Anterior cingulate cortex (tissue), 58 donors: ENCODE measurements at regions not wholly inside any gene's neighbourhood (a gene's known extent, or its start where the extent isn't known, plus 50 kb on each side); places are given as distances from the start of the nearest gene placed in this dataset.
"Not testable (repeated sequence)": the region's sequence is repeated elsewhere in the genome, so short reads cannot be mapped to it uniquely, and the experiment has no call there.

Source experiments
- DNase-seq, 58 donors: peaks; one replicate each; lab custom pipeline; 2025; lab: John Stamatoyannopoulos, UW

DNA sequence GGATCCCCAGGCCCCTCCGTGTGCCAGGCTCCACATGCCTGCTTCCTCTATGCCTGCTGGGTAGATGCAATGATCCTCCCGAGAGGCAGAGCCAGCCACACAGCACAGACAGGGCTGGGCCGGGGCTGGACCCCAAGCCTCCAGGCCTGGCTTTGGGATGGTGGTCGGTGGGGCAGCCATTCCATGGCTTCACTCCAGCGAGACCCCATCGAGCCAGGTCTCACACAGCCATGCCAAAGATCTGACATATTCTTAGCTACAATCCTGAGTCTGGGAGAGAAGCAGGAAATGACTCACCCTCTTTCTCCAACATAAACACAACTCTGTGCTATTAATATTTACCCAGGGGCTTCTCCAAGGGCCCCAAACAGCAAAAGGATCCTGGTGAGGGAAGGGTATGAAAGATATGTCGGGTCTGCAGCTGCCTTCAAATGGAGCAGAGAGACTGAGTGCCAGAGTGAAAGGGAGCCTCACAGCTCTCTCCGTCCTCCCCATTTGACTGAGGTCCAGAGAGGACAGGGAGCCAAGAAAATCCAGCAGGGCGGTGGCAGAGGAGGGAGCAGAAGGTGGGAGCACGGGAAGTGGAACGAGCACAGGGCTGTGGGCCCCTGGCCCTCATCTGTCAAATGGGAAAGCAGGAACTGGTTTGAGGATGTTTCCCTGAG lies 639.5 kb downstream of the MATN1 start:
- DNase-seq, result peak in 3 of 58 donors; percentile 5 to 44 (median 39)

DNA sequence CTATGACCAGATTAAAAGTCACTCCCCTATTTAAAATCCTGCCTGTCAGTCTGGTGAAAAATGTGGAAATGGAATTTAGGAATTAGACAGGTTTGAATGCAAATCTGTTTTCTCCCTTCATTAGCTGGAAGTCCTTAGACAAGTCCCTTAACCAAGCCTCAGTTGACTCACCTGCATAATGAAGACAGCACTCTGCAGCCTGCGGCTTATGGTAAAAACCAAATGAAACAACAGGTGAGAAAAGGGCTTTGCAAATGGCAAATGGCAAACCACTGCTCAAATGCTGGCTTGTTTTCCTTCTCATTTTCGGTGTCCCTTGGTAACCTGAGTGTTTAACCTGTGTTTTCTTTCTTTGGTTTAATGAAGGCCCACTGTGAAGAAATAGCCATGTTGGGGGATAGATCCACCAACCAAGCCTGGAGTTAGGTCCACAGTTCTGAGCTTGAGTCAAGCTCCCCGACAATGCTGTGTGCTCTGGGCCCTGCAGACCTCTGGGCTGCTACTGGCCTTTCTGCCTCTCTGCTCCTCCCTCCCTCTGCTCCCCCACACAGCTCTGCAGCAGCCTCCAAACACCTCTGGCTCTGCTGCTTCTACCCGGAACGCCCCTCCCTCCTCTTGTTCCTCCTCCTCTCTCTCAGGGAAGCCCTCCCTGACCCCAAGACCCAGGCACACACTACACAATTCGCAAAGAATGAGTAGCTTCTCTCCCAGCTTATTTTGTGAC lies 641.8 kb downstream of the MATN1 start:
- no peak for DNase-seq

DNA sequence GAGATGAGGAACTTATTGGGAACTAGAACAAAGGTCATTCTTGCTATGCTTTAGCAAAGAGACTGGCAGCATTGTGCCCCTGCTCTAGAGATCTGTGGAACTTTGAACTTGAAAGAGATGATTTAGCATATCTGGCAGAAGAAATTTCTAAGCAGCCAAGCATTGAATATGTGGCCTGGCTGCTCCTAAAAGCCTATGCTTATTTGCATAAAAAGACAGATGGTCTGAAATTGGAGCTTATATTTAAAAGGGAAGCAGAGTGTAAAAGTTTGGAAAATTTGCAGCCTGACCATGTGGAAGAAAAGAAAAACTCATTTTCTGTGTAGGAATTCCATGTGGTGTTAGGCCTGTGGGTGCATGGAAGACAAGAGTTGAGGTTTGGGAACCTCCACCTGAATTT lies 647.5 kb downstream of the MATN1 start:
- DNase-seq, result not testable (repeated sequence)

DNA sequence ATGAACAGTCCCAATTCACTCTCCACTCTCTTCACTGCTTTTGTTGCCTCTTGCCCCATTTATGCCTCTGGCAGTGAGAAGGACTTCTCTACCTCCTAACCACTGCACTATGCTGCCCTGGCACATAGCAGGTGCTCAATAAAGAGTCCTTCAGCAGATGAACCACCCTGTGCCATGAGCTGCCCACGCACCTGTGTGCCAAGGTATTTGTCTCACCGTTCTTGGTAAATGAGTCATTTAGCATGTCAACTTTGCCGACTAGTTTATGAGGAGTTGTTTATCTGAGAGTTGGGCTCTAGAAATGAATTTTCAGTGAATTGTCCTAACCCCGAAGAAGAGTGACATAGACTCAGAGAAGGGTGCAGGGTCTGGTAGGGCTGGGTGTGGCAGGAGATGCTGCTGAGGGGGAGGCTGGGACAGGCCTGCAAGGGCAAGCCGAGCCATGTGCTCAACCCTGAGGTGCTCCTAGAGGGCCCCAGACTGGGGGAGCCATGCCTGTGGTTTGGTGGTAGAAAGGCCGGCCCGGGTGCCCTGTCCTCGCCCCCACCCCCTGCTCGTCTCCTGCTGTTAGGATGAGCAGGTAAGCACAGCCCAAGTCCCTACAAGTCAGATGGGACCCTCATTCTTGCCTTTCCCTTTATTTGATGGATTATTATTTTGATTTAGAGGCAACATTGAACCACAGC lies 654.5 kb downstream of the MATN1 start:
- DNase-seq, result no peak

DNA sequence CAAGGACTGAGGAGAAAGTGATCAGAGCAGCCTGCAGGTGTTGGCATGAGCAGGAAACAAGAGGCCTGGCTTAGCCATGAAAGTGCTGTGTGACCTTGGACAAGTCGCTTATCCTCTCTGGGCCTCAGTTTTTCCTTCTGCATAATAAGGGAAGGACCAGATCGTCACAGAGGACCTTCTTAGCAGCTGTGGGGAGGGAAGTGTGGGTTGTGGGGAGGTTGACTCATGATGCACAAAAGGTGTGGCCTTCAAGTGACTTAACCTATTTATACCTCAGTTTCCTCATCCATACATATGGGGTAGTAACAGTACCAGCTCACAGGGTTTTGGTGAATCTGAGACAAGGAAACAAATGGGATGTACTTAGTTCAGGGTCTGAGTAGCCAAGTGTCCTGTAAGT lies 658.8 kb downstream of the MATN1 start:
- DNase-seq, result no peak

DNA sequence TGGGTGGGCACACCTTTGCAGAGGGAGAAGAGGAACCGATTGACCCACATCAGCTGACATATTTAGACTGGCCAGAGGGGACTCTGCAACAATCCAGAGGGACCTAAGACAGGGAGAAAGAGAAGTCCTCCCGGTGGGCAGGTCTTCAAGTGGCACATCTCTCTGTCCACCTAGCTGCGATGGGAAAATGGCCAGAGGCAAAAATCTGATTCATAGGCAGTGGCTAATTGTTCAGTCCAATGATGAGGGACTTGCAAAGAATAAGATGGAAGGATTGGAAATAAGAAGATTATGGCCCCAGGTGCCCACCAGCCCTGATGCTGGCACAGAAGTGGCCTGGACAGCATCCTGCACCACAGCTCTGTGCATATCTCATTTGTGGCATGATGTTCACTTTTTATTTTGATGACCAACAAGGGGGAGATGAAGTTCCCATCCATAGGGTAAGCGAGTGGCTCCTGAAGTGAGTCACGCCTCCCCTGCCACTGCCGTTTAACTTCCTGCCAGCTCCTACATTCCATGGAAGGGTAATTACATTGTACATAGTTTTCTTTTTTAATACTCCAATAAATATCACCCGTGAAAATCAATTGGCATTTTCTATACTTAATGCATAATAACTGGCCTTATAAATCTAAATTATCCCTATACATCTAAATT lies 659.6 kb downstream of the MATN1 start:
- no peak for DNase-seq

DNA sequence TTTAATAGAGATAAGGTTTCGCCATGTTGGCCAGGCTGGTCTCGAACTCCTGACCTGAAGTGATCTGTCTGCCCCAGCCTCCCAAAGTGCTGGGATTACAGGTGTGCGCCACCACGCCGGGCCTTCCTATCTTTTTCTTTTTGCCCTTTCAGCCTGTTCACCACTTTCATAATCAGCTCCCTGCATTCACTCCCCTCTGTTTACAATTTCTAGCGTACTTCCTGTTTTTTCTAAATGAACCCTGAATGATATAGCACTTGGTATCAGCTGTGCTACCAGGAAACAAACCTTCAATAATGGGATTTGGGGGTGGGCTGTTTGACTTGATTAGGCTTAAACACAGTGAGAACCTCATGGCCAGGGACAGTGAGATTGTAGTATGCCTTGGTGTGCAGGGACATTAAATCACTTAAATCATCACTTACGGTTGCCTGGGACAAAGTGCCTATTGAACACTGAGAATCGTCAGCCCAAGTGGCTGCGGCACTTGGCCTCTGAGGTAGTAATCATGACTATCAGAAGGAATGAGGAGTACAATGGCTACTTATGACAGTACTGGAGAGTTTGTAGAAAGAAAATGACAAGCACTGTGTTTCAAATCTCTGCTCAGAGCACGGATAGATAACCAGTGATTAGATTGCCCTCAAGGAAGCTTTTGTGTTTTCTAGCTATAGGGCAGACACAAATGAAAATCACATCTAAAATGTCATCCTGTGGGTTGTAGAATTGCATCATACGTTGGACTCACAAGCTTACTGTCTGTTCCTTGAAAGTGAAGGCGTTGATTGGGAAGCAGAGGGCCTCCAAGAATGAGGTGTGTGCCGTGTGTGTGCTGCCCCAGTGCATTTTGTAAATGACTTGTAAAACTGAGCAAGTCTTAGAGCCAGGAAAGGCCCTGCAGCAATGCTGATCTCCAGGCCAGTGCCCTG lies 661.8 kb downstream of the MATN1 start:
- DNase-seq, result peak in 3 of 58 donors; percentile 3 to 30 (median 9)

DNA sequence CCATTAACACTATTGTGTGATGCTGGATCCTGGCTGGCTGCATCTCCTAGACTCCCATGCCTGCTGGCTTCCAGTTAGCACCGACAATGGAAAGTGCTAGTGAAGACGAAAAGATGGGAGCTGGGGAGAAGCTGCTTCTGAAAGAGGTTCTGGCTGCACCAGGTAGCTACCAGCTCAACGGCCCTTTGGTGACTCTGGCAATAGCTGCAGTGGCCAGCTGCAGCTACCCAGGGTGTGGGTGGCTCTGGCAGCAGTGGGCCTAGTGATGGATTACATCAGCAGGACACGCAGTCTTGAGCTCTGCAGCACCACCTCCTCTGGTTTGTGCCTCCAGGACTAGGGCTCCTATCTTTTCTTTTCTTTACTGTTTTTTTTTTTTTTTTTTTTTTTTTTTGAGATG lies 662.6 kb downstream of the MATN1 start:
- peak in 20 of 58 donors; percentile 3 to 49 (median 16) for DNase-seq

DNA sequence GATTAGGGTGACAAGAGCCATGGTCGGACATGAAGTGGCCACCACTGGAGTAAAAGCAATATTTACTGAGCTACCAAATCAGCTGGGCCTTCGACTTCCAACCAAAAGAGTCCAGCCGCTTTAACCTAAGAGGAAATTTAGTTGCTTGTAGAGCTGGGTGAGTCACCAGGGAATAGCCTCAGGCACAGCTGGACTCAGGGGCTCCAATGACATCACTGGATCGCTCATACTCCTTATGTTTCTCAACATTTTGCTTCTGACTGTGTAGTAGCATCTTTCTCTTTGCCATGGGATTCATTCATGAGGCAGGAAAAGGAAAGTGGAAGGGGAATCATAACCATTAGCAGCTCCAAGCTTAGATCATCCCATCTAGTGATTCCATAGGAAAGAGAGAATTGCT lies 664.4 kb downstream of the MATN1 start:
- DNase-seq, result no peak

DNA sequence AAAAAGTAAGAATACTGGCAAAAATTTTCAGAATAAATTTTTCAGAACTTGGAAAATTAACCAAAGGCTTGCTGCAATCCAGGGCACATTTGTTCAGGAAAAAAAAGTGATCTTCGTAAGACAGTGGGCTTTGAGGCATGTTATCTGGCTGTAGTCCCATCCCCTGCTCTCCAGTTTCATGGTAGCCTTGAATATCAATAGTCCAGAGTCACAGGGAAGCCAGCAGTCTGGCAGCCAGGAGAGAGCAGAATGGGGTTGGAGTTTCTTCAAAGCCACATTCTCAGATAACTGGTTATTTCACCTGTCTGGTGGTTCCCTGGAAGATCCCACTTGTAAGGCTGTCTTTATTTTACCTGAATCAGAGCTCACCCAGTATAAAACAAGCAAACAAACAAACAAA lies 669.3 kb downstream of the MATN1 start:
- no peak for DNase-seq

DNA sequence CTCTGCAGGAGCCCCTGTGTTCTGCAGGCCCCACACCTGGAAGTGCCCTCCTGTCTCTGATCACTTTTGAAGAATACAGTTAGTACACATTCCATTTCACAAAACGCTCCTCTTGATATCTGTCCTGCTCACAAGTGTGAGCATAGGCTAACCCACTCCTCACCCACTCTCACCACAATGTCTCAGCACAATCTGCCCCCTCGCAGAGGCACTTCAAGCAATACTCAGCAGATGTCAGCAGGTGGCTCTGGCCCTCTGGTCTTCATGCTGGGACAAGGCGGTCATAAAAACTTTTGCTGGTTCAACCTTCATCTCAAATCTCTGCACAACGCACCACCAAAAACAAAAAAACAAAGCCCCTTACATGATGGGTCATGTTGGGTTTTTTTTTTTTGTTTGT lies 671.2 kb downstream of the MATN1 start:
- no peak for DNase-seq

DNA sequence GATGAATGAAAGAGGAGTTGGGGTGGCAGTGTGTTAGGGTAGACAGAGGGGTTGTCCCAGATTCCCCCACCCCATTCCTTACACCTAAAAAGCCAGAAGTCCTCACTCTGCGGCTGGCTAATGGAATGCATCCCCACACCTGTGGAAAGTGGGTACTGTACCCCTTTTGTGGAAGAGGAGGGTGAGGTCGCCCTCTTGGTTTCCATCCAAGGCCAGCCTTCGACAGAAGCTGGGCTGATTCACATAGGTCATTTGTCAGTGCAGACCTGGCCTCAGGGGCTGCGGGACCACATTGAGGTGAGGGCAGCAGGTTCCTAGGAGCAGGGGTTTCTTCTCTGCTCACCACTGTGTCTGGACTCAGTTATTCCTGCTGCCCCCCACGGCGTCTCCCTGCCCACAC lies 671.6 kb downstream of the MATN1 start:
- no peak for DNase-seq

DNA sequence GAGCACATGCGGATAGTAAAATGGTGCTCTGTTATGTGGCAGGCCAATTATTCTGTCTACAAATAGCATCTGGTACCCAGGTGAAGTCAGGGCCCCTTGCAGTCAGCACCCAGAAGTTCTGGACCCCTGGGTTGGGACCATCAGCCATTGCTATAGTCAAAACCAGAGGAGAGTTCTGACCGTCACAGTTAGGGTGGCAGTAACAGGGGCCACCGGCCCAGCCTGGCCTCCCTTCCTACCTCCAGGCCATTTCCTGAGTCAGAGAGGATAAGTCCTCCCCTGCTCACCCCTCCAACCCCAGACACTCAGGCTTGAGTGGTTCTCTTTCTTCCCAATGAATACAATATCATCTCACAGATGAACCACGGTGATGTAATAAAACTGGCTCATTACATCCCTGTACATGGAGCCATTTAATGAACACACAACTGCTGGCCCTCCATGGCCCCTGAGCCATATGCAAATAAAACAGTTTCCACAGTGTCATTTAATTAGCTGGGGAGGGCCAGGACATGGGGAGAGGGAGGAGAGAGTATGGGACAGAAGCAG lies 673.6 kb downstream of the MATN1 start:
- no peak for DNase-seq

DNA sequence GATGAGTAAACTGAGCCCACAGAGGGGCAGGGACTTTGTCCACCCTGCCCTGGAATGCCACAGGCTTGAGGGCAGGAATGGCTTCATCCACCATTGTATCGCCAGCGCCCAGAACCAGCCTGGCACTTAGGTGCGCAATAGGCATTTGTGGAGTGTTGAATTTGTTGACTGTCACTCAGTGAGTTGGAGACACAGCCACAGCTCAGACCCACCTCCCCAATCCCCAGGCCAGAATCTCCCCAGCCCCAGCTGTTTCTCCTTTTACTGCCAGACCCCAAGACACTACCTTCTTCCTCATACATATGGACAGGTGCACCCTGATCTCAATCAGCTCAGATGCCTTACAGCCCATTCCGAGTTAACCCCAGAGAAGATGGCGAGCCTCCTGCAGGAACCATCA lies 674.5 kb downstream of the MATN1 start:
- no peak for DNase-seq

DNA sequence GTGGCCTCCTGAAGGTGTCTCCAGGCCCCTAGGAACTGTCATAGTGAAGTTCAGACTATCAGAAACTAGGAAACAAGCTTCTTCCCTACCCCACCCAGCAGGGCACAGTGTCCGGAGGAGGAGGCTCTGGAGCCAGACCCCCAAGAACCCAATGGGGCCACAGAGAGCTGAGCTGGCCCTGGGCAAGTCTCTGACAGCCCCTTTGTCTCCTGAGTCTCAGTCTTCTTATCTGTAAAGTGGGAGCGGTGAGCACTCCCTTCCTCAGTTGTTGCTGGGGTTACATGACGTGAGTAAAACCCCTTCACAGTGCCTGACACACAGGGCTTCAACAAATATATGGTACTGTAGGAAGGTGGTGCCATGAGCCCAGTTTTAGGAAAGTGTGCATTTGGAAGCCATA lies 675.8 kb downstream of the MATN1 start:
- no peak for DNase-seq

DNA sequence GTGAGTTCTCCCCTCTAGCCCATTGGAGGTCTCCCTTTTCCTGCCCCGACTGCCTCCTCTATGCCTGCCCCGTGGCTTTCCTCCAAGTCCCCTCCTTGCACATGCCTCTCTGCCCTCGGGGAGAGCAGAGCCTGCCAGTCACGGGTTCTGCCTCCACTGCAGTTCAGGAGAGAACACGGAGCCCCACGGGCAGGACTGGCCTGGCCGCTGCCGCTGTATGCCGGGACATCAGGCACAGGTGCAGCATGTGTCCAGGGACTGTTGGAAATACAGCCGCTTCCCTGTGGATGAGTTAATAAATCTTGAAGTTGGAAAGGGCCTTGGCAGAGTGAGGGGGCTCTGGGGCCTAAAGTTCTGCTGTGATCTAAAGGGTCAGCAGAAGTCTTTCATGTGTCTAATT lies 676.6 kb downstream of the MATN1 start:
- no peak for DNase-seq

DNA sequence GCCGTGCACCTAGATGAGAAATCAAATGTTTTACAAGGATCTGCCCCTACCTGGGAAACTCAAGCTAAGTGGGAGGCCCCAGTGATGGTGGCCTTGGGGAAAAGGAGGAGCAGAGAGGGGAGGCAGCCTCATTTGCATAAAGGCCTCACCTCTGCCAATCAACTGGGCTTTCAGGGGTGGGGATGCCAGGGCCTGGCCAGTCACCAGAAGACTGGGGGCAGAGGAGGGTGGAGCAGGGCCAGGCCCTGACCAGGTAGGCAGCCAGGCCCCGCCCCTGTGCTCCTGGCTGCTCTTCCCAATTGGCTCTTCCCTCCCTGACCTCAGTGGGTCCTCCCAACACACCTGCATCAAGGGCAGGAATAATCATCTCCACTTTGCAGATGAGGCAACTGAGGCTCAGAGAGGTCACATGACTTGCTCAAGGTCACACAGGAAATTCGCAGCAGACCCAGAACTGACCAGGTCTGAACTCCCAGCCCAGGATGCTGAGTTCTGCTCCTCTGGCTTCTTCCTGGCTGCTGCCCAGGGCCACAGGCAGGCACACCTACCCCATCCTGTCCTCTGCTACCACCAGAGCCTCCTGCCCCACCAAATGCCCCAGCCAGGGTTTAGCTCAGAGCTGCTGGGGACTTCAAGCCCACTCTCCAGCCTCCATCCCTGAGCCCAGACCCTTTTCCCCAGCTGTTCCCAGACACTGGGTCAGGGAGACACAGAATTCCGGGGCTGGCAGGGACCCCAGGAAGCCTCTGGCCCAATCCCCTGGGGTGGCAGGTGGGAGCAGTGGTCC lies 677.9 kb downstream of the MATN1 start:
- DNase-seq, result no peak

DNA sequence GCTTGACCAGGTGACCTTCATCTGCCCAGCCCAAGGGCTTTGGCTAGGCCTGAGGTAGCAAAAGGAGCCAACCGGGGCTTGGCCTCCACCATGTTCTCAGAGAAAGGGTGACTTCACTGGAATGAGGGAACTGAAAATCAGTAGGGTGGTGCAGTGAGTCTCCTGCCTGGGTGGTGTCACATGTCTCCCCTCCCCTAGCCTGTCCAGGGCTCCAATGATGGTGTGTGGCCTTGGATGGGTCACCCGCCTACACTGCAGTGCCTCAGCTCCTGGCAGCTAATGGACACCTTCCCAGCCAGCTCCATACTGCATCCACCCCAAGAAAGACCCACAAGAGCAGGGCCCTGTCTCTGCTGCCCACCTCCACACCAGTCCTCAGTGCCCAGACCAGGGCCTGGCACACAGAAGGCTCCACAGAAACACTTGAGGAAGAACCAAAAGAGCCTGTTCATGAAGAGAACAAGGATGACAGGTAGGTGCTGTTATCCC lies 678.7 kb downstream of the MATN1 start:
- no peak for DNase-seq
